ENCODE measurements at regions not wholly inside any gene's neighbourhood (a gene's known extent, or its start where the extent isn't known, plus 50 kb on each side); places are given as distances from the start of the nearest gene placed in this dataset.

GRCh38 chr20:16917636-16918035 is 169.5 kb downstream of the OTOR start:
- in situ Hi-C loops (cut with MboI): no loop called here
- Histone ChIP-seq H3K27ac (ENCODE audit: control insufficient read depth, insufficient read depth) (no peak overlapping the region), H4K20me1 (ENCODE audit: control insufficient read depth, insufficient read depth) (no peaks in the 10 kb centered on the region), H3K27me3 (replicated peaks in 1 of 2; ENCODE audit: control insufficient read depth in 2 of 2, insufficient read depth in 2 of 2, low read length in 1 of 2) (no peaks in the 10 kb centered on the region), H3K9ac (ENCODE audit: control insufficient read depth, insufficient read depth, low read length) (no peak overlapping the region), H3K4me1 (ENCODE audit: control insufficient read depth, insufficient read depth, low read length) (no peaks in the 10 kb centered on the region), H2AFZ (ENCODE audit: control insufficient read depth, low read depth, low read length) (no peak overlapping the region), H3K9me3 (replicated peaks; ENCODE audit: control insufficient read depth, insufficient read depth, low read length) (no peaks in the 10 kb centered on the region), H3K36me3 (ENCODE audit: control insufficient read depth in 2 of 2, insufficient read depth in 2 of 2, low read length in 1 of 2) (no peaks in the 10 kb centered on the region), H3K4me2 (ENCODE audit: control insufficient read depth, insufficient read depth) (no peak overlapping the region), H3K4me3 (no peak overlapping the region), H3K79me2 (ENCODE audit: control insufficient read depth, insufficient read depth, low read length) (no peaks in the 10 kb centered on the region)
- ATAC-seq (no peak), DNase-seq (ENCODE audit: low read depth, low spot score) (no peak), FAIRE-seq (no peak)
- ChIA-PET RAD21 (ENCODE audit: unreplicated experiment) (no interaction called here), POLR2A (no interaction called here), CTCF (no interaction called here), SMC1A (ENCODE audit: uncharacterized antibody, unreplicated experiment) (no interaction called here)
- intact Hi-C loops (cut with micrococcal nuclease; ENCODE audit: unreplicated experiment): no loop called here
- TF ChIP-seq TCF3 (IDR thresholded peaks at IDR 0.05; ENCODE audit: borderline replicate concordance, insufficient read depth, low read depth, low read length) (no peak), MLLT1 (IDR thresholded peaks at IDR 0.05) (no peak), YBX1 (IDR thresholded peaks at IDR 0.05) (no peak)
- WGBS (ENCODE audit: insufficient coverage, insufficient replicate concordance, low lambda C conversion rate, missing lambda C conversion rate): 0% methylated on average over 1 of the region's 1 CpG
- no TSS peak for BruUV-seq (replicated peaks)

- no peak overlapping the region for H3K27ac ChIP-seq (ENCODE audit: control insufficient read depth, insufficient read depth)
- no peak overlapping the region for H3K4me2 ChIP-seq (ENCODE audit: control insufficient read depth, insufficient read depth)
- H3K9ac ChIP-seq (ENCODE audit: control insufficient read depth, insufficient read depth, low read length): no peak overlapping the region
- ChIA-PET SMC1A (ENCODE audit: uncharacterized antibody, unreplicated experiment) (no interaction called here), POLR2A (no interaction called here), RAD21 (ENCODE audit: unreplicated experiment) (no interaction called here), CTCF (no interaction called here)
- intact Hi-C loops (cut with micrococcal nuclease; ENCODE audit: unreplicated experiment): no loop called here
- no peak for DNase-seq (ENCODE audit: low read depth, low spot score)
- H3K36me3 ChIP-seq (ENCODE audit: control insufficient read depth in 2 of 2, insufficient read depth in 2 of 2, low read length in 1 of 2): no peaks in the 10 kb centered on the region
- no peaks in the 10 kb centered on the region for H3K9me3 ChIP-seq (replicated peaks; ENCODE audit: control insufficient read depth, insufficient read depth, low read length)
- no peak overlapping the region for H3K4me3 ChIP-seq
- no peak for TF ChIP-seq ZNF622 (IDR thresholded peaks at IDR 0.05)
- TF ChIP-seq IRF3 (IDR thresholded peaks at IDR 0.05): no peak
- no peak for TF ChIP-seq MTA2 (IDR thresholded peaks at IDR 0.05; ENCODE audit: low read depth)
- TF ChIP-seq CUX1 (IDR thresholded peaks at IDR 0.05; ENCODE audit: insufficient replicate concordance, low read depth, low read length): no peak
- in situ Hi-C loops (cut with MboI): no loop called here
- no peaks in the 10 kb centered on the region for H3K27me3 ChIP-seq (replicated peaks in 1 of 2; ENCODE audit: control insufficient read depth in 2 of 2, insufficient read depth in 2 of 2, low read length in 1 of 2)
- no peaks in the 10 kb centered on the region for H3K79me2 ChIP-seq (ENCODE audit: control insufficient read depth, insufficient read depth, low read length)
- ATAC-seq: no peak
- no peak for FAIRE-seq
- H3K4me1 ChIP-seq (ENCODE audit: control insufficient read depth, insufficient read depth, low read length): no peaks in the 10 kb centered on the region
- H4K20me1 ChIP-seq (ENCODE audit: control insufficient read depth, insufficient read depth): no peaks in the 10 kb centered on the region
- BruUV-seq (replicated peaks): no TSS peak
- 36% methylated on average over 4 of the region's 4 CpGs for WGBS (ENCODE audit: insufficient coverage, insufficient replicate concordance, low lambda C conversion rate, missing lambda C conversion rate)
- H2AFZ ChIP-seq (ENCODE audit: control insufficient read depth, low read depth, low read length): no peak overlapping the region
Observed at GRCh38 chr20:16918366-16918765, 170.2 kb downstream of the OTOR start.
